ENCODE measurements at regions not wholly inside any gene's neighbourhood (a gene's known extent, or its start where the extent isn't known, plus 50 kb on each side); places are given as distances from the start of the nearest gene placed in this dataset.

GRCh38 chr6:149202952-149203351, 114.6 kb upstream of the TAB2 start:
- intact Hi-C loops (cut with DNase I; ENCODE audit: low total_unique reads): no loop called here
- Histone ChIP-seq H3K27ac (no peak overlapping the region), H3K4me1 (no peaks in the 10 kb centered on the region), H3K36me3 (no peaks in the 10 kb centered on the region), H3K9me3 (peaks cover 0 to 17% (median 8%) of the 10 kb centered on the region in 4 donors), H3K27me3 (peaks cover 0 to 5% (median 0%) of the 10 kb centered on the region in 3 donors), H3K4me3 (no peak overlapping the region)
- TF ChIP-seq EP300 (IDR thresholded peaks at IDR 0.05) (no peak), POLR2AphosphoS5 (IDR thresholded peaks at IDR 0.05) (no peak)
- TF ChIP-seq, protein P1, sequence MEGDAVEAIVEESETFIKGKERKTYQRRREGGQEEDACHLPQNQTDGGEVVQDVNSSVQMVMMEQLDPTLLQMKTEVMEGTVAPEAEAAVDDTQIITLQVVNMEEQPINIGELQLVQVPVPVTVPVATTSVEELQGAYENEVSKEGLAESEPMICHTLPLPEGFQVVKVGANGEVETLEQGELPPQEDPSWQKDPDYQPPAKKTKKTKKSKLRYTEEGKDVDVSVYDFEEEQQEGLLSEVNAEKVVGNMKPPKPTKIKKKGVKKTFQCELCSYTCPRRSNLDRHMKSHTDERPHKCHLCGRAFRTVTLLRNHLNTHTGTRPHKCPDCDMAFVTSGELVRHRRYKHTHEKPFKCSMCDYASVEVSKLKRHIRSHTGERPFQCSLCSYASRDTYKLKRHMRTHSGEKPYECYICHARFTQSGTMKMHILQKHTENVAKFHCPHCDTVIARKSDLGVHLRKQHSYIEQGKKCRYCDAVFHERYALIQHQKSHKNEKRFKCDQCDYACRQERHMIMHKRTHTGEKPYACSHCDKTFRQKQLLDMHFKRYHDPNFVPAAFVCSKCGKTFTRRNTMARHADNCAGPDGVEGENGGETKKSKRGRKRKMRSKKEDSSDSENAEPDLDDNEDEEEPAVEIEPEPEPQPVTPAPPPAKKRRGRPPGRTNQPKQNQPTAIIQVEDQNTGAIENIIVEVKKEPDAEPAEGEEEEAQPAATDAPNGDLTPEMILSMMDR (IDR thresholded peaks at IDR 0.05): no peak
- no peak for DNase-seq
- 93 to 95% (median 93%) methylated on average over 3 of the region's 3 CpGs for WGBS, 5 donors

DNA sequence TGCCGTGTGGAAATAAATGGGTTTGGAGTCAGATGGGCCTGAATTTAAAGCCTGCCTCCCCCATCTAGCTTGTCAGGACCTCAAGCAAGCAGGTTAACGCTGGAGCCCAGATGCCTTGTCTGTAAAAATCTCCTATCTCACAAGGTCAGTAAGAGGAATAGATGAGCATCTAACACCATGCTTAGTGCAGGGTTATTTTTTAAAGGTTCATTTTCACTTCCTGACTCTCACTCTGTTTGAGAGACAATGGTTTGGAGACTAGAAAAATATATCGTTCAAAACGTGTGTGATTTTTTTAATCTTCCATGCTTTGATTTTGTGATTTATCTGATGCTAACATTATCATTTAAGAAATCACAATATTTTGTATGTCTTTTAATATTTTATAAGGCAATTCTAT, 114.0 kb upstream of the TAB2 start:
- WGBS, 5 donors: 79 to 89% (median 81%) methylated on average over 4 of the region's 4 CpGs
- Histone ChIP-seq H3K4me1 (no peaks in the 10 kb centered on the region), H3K36me3 (no peaks in the 10 kb centered on the region), H3K4me3 (no peak overlapping the region), H3K9me3 (peaks cover 0 to 16% (median 8%) of the 10 kb centered on the region in 4 donors), H3K27me3 (peaks cover 0 to 5% (median 0%) of the 10 kb centered on the region in 3 donors), H3K27ac (no peak overlapping the region)
- TF ChIP-seq POLR2AphosphoS5 (IDR thresholded peaks at IDR 0.05): no peak
- no peak for TF ChIP-seq POLR2A (IDR thresholded peaks at IDR 0.05)
- TF ChIP-seq, protein P1 (IDR thresholded peaks at IDR 0.05): no peak
- no peak for TF ChIP-seq EP300 (IDR thresholded peaks at IDR 0.05)
- intact Hi-C loops (cut with DNase I; ENCODE audit: low total_unique reads): no loop called here
- DNase-seq: no peak

DNA sequence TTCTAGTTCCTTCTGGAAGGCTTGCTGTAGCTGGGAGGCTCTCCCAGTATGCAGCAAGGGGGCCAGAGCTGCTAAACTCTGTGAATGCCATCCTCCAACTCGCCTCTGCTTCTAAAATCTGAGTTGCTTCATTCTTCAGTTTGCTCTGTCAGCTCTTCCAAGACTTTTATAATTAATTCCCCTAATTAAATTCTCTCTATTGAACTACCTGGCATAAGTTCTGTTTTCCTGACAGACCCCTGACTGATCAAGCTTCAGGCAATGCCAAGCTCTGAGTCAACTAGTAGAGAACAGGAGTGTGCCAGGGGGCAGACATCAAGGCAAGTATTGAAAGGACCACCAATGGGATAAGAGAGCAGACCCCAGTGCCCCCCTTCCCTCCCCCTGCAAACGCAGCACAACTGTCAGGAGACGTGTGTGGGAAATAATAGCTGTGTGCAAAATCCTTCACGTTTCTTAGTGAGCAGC, 109.3 kb upstream of the TAB2 start:
- DNase-seq: no peak
- Histone ChIP-seq H3K9me3 (no peaks in the 10 kb centered on the region), H3K4me1 (peaks cover 0 to 33% (median 10%) of the 10 kb centered on the region in 4 donors), H3K4me3 (no peak overlapping the region), H3K27ac (no peak overlapping the region), H3K36me3 (no peaks in the 10 kb centered on the region), H3K27me3 (peaks cover 0 to 5% (median 0%) of the 10 kb centered on the region in 3 donors)
- TF ChIP-seq, protein P1 (IDR thresholded peaks at IDR 0.05): no peak
- TF ChIP-seq POLR2AphosphoS5 (IDR thresholded peaks at IDR 0.05): no peak
- TF ChIP-seq POLR2A (IDR thresholded peaks at IDR 0.05): no peak
- TF ChIP-seq EP300 (IDR thresholded peaks at IDR 0.05): no peak
- intact Hi-C loops (cut with DNase I; ENCODE audit: low total_unique reads): no loop called here
- WGBS, 5 donors: 83 to 94% (median 90%) methylated on average over 4 of the region's 4 CpGs

- Histone ChIP-seq H3K9me3 (no peaks in the 10 kb centered on the region), H3K4me1 (peaks cover 0 to 36% (median 10%) of the 10 kb centered on the region in 4 donors), H3K4me3 (no peak overlapping the region), H3K27ac (peak overlapping the region in 3 of 5 donors; percentile 3 to 18 (median 16)), H3K27me3 (peaks cover 0 to 5% (median 0%) of the 10 kb centered on the region in 3 donors), H3K36me3 (no peaks in the 10 kb centered on the region)
- 53 to 67% (median 54%) methylated on average over 2 of the region's 2 CpGs for WGBS, 5 donors
- peak in 1 of 2 donors; percentile 26 for DNase-seq
- no peak for TF ChIP-seq POLR2A (IDR thresholded peaks at IDR 0.05)
- peak in 1 of 3 donors; percentile 65 for TF ChIP-seq POLR2AphosphoS5 (IDR thresholded peaks at IDR 0.05)
- TF ChIP-seq, protein P1 (IDR thresholded peaks at IDR 0.05): no peak
- intact Hi-C loops (cut with DNase I; ENCODE audit: low total_unique reads): no loop called here
Observed at GRCh38 chr6:149209871-149210775, 107.4 kb upstream of the TAB2 start.
